HL-60 (cell line): ENCODE measurements at regions not wholly inside any gene's neighbourhood (a gene's known extent, or its start where the extent isn't known, plus 50 kb on each side); places are given as distances from the start of the nearest gene placed in this dataset.

Experiments used
- CTCF ChIP-seq: IDR thresholded peaks from one replicate; pipeline ENCODE4 v1.5.1; 2011; ENCODE audit warnings: low read length, control low read depth, inconsistent platforms; ENCODE audit not compliant: insufficient read depth
- REST ChIP-seq: IDR thresholded peaks from 2 replicates; pipeline ENCODE4 v1.6.1; 2012; ENCODE audit warnings: low read depth; ENCODE audit not compliant: insufficient replicate concordance
- SPI1 ChIP-seq: IDR thresholded peaks from 2 replicates; pipeline ENCODE4 v1.6.1; 2012; ENCODE audit warnings: low read depth, mild to moderate bottlenecking, borderline replicate concordance

GRCh38 chr6:126770176-126770575 lies 348.3 kb upstream of the RSPO3 start:
- TF ChIP-seq CTCF (no peak), REST (no peak), SPI1 (no peak)
